ENCODE measurements at regions not wholly inside any gene's neighbourhood (a gene's known extent, or its start where the extent isn't known, plus 50 kb on each side); places are given as distances from the start of the nearest gene placed in this dataset.

DNA sequence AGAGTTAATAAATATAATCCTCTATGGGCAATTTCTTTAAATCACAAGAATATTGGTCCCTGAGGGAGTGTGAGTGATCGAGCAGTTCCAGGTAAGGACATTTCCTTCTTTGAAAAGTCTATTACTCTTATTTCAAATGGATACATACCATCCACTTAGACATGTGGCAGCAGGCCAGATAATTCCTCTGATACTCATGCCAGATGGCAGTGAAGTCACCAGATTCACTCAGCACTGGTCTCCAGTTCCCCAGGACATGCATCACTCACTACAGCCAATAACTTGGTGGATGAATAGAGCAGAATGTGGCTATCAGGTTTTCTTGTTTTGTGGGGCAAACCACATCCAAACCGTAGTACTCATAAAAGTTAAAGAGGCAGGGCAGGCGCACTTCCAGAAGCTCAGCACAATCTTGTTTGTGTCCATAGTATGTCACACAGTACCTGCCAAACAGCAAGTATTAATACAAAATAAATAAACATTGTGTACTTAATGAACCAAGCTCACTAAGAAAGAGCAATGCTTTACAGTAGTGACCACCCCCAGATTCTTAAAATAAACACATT is 74.2 kb upstream of the CD53 start:
- Histone ChIP-seq H3K4me2 (ENCODE audit: low read length) (no peak overlapping the region), H3K27ac (ENCODE audit: low read length) (no peak overlapping the region), H3K36me3 (ENCODE audit: low read depth, low read length) (no peaks in the 10 kb centered on the region), H3K9me3 (ENCODE audit: low read length) (no peaks in the 10 kb centered on the region), H3K4me1 (ENCODE audit: insufficient read depth, low read length) (no peaks in the 10 kb centered on the region), H3K79me2 (ENCODE audit: low read length) (no peaks in the 10 kb centered on the region), H3K27me3 (ENCODE audit: low read length) (peaks cover 8% of the 10 kb centered on the region; the same call in 1 of the 2 replicates), H3K9ac (ENCODE audit: low read length) (no peak overlapping the region), H3F3A (ENCODE audit: low read length, unreplicated experiment) (no peaks in the 10 kb centered on the region), H4K20me1 (ENCODE audit: low read length) (no peaks in the 10 kb centered on the region), H3K4me3 (ENCODE audit: low read length) (no peak overlapping the region), H3K9me2 (replicated peaks; ENCODE audit: low read length) (no peaks in the 10 kb centered on the region), H2AFZ (ENCODE audit: low read length) (no peak overlapping the region)
- DNase-seq: peak; percentile 28
- no peak for ATAC-seq
- intact Hi-C loops (cut with micrococcal nuclease): no loop called here
- ChIA-PET POLR2A (ENCODE audit: unreplicated experiment) (no interaction called here), CTCF (no interaction called here)
- TF ChIP-seq, protein P1, sequence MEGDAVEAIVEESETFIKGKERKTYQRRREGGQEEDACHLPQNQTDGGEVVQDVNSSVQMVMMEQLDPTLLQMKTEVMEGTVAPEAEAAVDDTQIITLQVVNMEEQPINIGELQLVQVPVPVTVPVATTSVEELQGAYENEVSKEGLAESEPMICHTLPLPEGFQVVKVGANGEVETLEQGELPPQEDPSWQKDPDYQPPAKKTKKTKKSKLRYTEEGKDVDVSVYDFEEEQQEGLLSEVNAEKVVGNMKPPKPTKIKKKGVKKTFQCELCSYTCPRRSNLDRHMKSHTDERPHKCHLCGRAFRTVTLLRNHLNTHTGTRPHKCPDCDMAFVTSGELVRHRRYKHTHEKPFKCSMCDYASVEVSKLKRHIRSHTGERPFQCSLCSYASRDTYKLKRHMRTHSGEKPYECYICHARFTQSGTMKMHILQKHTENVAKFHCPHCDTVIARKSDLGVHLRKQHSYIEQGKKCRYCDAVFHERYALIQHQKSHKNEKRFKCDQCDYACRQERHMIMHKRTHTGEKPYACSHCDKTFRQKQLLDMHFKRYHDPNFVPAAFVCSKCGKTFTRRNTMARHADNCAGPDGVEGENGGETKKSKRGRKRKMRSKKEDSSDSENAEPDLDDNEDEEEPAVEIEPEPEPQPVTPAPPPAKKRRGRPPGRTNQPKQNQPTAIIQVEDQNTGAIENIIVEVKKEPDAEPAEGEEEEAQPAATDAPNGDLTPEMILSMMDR (conservative IDR thresholded peaks at IDR 0.05; ENCODE audit: low read depth, low read length): no peak
- TF ChIP-seq EZH2 (IDR thresholded peaks at IDR 0.05; ENCODE audit: low read length, unreplicated experiment): no peak
- TF ChIP-seq EZH2phosphoT487 (IDR thresholded peaks at IDR 0.05; ENCODE audit: borderline replicate concordance, low read length): no peak
- BruUV-seq (replicated peaks): no TSS peak

DNA sequence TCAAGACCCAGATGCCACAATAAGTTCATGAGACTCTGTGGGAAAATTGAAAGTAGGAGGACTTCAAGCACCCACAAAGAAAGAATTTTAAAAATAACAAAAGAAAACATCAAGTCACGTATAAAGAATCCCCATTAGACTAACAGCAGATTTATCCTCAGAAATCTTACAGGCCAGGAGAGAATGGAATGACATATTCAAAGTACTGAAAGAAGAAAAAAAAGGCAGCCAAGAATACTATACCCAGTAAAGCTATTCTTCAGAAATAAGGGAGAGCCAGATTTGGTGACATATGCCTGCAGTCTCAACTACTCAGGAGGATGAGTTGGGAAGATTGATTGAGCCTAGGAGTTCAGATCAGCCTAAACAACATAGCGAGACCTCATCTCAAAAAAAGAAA is 84.3 kb upstream of the CD53 start:
- ChIA-PET POLR2A (ENCODE audit: unreplicated experiment) (no interaction called here), CTCF (no interaction called here)
- Histone ChIP-seq H3K4me1 (ENCODE audit: insufficient read depth, low read length) (no peaks in the 10 kb centered on the region), H4K20me1 (ENCODE audit: low read length) (no peaks in the 10 kb centered on the region), H3K36me3 (ENCODE audit: low read depth, low read length) (no peaks in the 10 kb centered on the region), H3K27ac (ENCODE audit: low read length) (no peak overlapping the region), H3K9me2 (replicated peaks; ENCODE audit: low read length) (0 out of 2 replicates have a peak, but pooled peaks cover 3% of the 10 kb centered on the region), H2AFZ (ENCODE audit: low read length) (no peak overlapping the region), H3K27me3 (ENCODE audit: low read length) (peaks cover 44% of the 10 kb centered on the region), H3K4me2 (ENCODE audit: low read length) (no peak overlapping the region), H3F3A (ENCODE audit: low read length, unreplicated experiment) (no peaks in the 10 kb centered on the region), H3K9ac (ENCODE audit: low read length) (no peak overlapping the region), H3K9me3 (ENCODE audit: low read length) (no peaks in the 10 kb centered on the region), H3K79me2 (ENCODE audit: low read length) (no peaks in the 10 kb centered on the region), H3K4me3 (ENCODE audit: low read length) (no peak overlapping the region)
- intact Hi-C loops (cut with micrococcal nuclease): no loop called here
- DNase-seq: no peak
- BruUV-seq (replicated peaks): no TSS peak
- no peak for ATAC-seq
- TF ChIP-seq EZH2phosphoT487 (IDR thresholded peaks at IDR 0.05; ENCODE audit: borderline replicate concordance, low read length) (no peak), EZH2 (IDR thresholded peaks at IDR 0.05; ENCODE audit: low read length, unreplicated experiment) (no peak)
- TF ChIP-seq, protein P1 (conservative IDR thresholded peaks at IDR 0.05; ENCODE audit: low read depth, low read length): no peak

DNA sequence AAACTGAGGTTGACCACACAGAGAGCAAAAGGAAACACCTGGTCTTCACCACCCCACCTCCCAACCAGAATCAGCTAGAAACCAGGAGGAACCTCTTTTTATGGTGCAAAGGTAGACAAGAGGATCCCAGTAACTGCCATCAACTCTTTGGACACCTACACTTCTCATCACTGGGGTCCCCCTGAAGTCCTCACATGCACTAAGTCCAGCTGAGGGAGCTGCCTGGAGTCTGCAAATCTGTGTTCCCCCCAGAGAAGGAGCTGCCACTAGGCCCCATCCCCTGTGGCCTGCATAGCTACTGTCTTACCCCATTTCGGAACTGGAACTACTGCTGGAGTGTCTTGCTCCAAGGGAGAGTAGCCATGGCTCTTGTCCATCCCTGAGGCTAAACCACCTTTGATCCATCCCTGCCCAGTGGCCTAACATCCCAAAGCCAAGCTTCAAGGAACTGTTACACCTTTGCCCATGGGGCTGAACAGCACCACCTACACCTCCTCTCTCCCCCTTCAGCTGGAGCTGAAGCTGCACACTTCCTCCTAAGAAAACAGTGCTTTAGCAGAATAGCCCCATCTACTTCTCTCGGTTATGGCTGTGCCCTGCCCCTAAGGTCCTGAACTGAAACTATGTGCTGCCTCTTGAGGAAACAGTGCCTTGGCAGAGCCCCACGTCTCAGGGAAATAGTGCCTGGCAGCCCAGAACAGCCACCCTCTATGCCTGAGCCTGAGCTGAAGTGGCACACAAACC is 85.4 kb upstream of the CD53 start:
- no peak overlapping the region for H3K4me2 ChIP-seq (ENCODE audit: low read length)
- H3K79me2 ChIP-seq (ENCODE audit: low read length): no peaks in the 10 kb centered on the region
- H3K9me3 ChIP-seq (ENCODE audit: low read length): no peaks in the 10 kb centered on the region
- no peaks in the 10 kb centered on the region for H3K36me3 ChIP-seq (ENCODE audit: low read depth, low read length)
- H3K9ac ChIP-seq (ENCODE audit: low read length): no peak overlapping the region
- no peaks in the 10 kb centered on the region for H4K20me1 ChIP-seq (ENCODE audit: low read length)
- no peak overlapping the region for H3K27ac ChIP-seq (ENCODE audit: low read length)
- H3F3A ChIP-seq (ENCODE audit: low read length, unreplicated experiment): no peaks in the 10 kb centered on the region
- no peak for ATAC-seq
- ChIA-PET CTCF (interaction anchor here (0.5 to 0.6 kb wide), 2 partner anchors 39 to 159 kb away, joined by 3 read pairs; no protein-coding TSS in a partner anchor), POLR2A (ENCODE audit: unreplicated experiment) (no interaction called here)
- no peak for TF ChIP-seq EZH2 (IDR thresholded peaks at IDR 0.05; ENCODE audit: low read length, unreplicated experiment)
- TF ChIP-seq, protein P1 (conservative IDR thresholded peaks at IDR 0.05; ENCODE audit: low read depth, low read length): no peak
- no peak for TF ChIP-seq EZH2phosphoT487 (IDR thresholded peaks at IDR 0.05; ENCODE audit: borderline replicate concordance, low read length)
- BruUV-seq (replicated peaks): no TSS peak
- no peak for DNase-seq
- no peaks in the 10 kb centered on the region for H3K4me1 ChIP-seq (ENCODE audit: insufficient read depth, low read length)
- no peak overlapping the region for H2AFZ ChIP-seq (ENCODE audit: low read length)
- peaks cover 37% of the 10 kb centered on the region for H3K27me3 ChIP-seq (ENCODE audit: low read length)
- intact Hi-C loops (cut with micrococcal nuclease): no loop called here
- no peak overlapping the region for H3K4me3 ChIP-seq (ENCODE audit: low read length)
- 0 out of 2 replicates have a peak, but pooled peaks cover 3% of the 10 kb centered on the region for H3K9me2 ChIP-seq (replicated peaks; ENCODE audit: low read length)
